Endodermal cell (in vitro differentiated cells): ENCODE measurements at regions not wholly inside any gene's neighbourhood (a gene's known extent, or its start where the extent isn't known, plus 50 kb on each side); places are given as distances from the start of the nearest gene placed in this dataset.

Source experiments
- DNase-seq: peaks from one replicate; pipeline ENCODE4 v3.0.0-alpha.2; 2017
- H3K27ac ChIP-seq: 2 replicates; pipeline ENCODE4 v1.5.1; 2013; ENCODE audit warnings: mild to moderate bottlenecking, low read depth, low read length, moderate library complexity
- H3K27me3 ChIP-seq: 2 replicates; pipeline ENCODE4 v1.6.1; 2013; ENCODE audit warnings: mild to moderate bottlenecking, low read length, moderate library complexity; ENCODE audit not compliant: insufficient read depth, control insufficient read depth, poor library complexity, severe bottlenecking
- H3K36me3 ChIP-seq: 2 replicates; pipeline ENCODE4 v1.7.0; 2013; ENCODE audit warnings: mild to moderate bottlenecking, low read length, moderate library complexity; ENCODE audit not compliant: control insufficient read depth, insufficient read depth
- H3K4me1 ChIP-seq: one replicate; pipeline ENCODE4 v1.7.0; 2013; ENCODE audit warnings: low read length; ENCODE audit not compliant: control insufficient read depth, insufficient read depth
- H3K4me3 ChIP-seq: 2 replicates; pipeline ENCODE4 v1.5.1; 2013; ENCODE audit warnings: mild to moderate bottlenecking, low read length, moderate library complexity
- H3K9ac ChIP-seq: 2 replicates; pipeline ENCODE4 v1.6.1; 2013; ENCODE audit warnings: mild to moderate bottlenecking, low read length, moderate library complexity; ENCODE audit not compliant: poor library complexity, severe bottlenecking; ENCODE audit errors: extremely low read depth
- H3K9me3 ChIP-seq: 2 replicates; pipeline ENCODE4 v1.6.1; 2013; ENCODE audit warnings: mild to moderate bottlenecking, low read length, moderate library complexity; ENCODE audit not compliant: control insufficient read depth
- H3K27ac Mint-ChIP-seq: 2 replicates; pipeline ENCODE4 v1.8.0; 2020; ENCODE audit warnings: mixed read lengths
- H3K27me3 Mint-ChIP-seq: 2 replicates; pipeline ENCODE4 v1.8.0; 2021; ENCODE audit warnings: mild to moderate bottlenecking, mixed read lengths; ENCODE audit not compliant: insufficient read depth
- H3K36me3 Mint-ChIP-seq: 2 replicates; pipeline ENCODE4 v1.8.0; 2020; ENCODE audit warnings: low read depth, mixed read lengths
- H3K4me1 Mint-ChIP-seq: 2 replicates; pipeline ENCODE4 v1.8.0; 2020; ENCODE audit warnings: mixed read lengths
- H3K4me3 Mint-ChIP-seq: 2 replicates; pipeline ENCODE4 v1.8.0; 2020; ENCODE audit warnings: mild to moderate bottlenecking, moderate library complexity, mixed read lengths
- H3K9me3 Mint-ChIP-seq: 2 replicates; pipeline ENCODE4 v1.8.0; 2020; ENCODE audit warnings: mild to moderate bottlenecking, mixed read lengths
- CTCF ChIP-seq: fragments of 200-600 bp; sonication (generic); conservative IDR thresholded peaks from 2 replicates; pipeline ENCODE4 v1.5.0; 2021; ENCODE audit warnings: antibody characterized with exemption, mild to moderate bottlenecking
- WGBS, 2 experiments: methylation state at CpG; one replicate each; pipeline versions ENCODE4 v1.1.5 to v1.1.7; 2013; ENCODE audit warnings: missing lambda C conversion rate in 2 of 2, mixed read lengths in 1 of 2; ENCODE audit not compliant: insufficient coverage in 1 of 2, insufficient read length in 1 of 2; 5-methylcytosine and 5-hydroxymethylcytosine counted together

- H3K27ac Mint-ChIP-seq = no peak overlapping the region
Observed at GRCh38 chr9:79353856-79354520, 217.8 kb upstream of the TLE4 start.

GRCh38 chr9:79357194-79357593 is 214.6 kb upstream of the TLE4 start:
- TF ChIP-seq CTCF = no peak
- Mint-ChIP-seq H3K27ac (no peak overlapping the region), H3K4me1 (peaks cover 37% of the 10 kb centered on the region), H3K9me3 (no peaks in the 10 kb centered on the region), H3K4me3 (no peak overlapping the region), H3K36me3 (no peaks in the 10 kb centered on the region), H3K27me3 (no peaks in the 10 kb centered on the region)
- peaks cover 5% of the 10 kb centered on the region for H3K9me3 ChIP-seq
- no peak overlapping the region for H3K9ac ChIP-seq
- DNase-seq = no peak
- WGBS, 2 experiments = 85 to 94% methylated on average over 5 of the region's 5 CpGs
- no peak overlapping the region for H3K4me3 ChIP-seq
- no peak overlapping the region for H3K27ac ChIP-seq
- no peaks in the 10 kb centered on the region for H3K36me3 ChIP-seq
- H3K27me3 ChIP-seq = no peaks in the 10 kb centered on the region
- H3K4me1 ChIP-seq = peaks cover 14% of the 10 kb centered on the region

More at GRCh38 chr9:79353856-79354520, 217.8 kb upstream of the TLE4 start:
- Histone ChIP-seq H3K27me3 (no peaks in the 10 kb centered on the region), H3K4me1 (no peaks in the 10 kb centered on the region), H3K4me3 (no peak overlapping the region), H3K27ac (no peak overlapping the region), H3K9ac (no peak overlapping the region), H3K36me3 (no peaks in the 10 kb centered on the region), H3K9me3 (peaks cover 5% of the 10 kb centered on the region)
- no peaks in the 10 kb centered on the region for H3K36me3 Mint-ChIP-seq
- 97 to 100% methylated on average over 1 to 2 of the region's 2 CpGs for WGBS, 2 experiments
- TF ChIP-seq CTCF = no peak
- no peak overlapping the region for H3K4me3 Mint-ChIP-seq
- H3K9me3 Mint-ChIP-seq = no peaks in the 10 kb centered on the region
- no peaks in the 10 kb centered on the region for H3K27me3 Mint-ChIP-seq
- no peak for DNase-seq
- H3K4me1 Mint-ChIP-seq = peaks cover 12% of the 10 kb centered on the region

- H3K4me3 Mint-ChIP-seq = no peak overlapping the region
- TF ChIP-seq CTCF = no peak
- Histone ChIP-seq H3K9ac (no peak overlapping the region), H3K9me3 (peaks cover 5% of the 10 kb centered on the region), H3K4me3 (no peak overlapping the region), H3K36me3 (no peaks in the 10 kb centered on the region), H3K27ac (no peak overlapping the region), H3K4me1 (peaks cover 18% of the 10 kb centered on the region), H3K27me3 (no peaks in the 10 kb centered on the region)
- no peaks in the 10 kb centered on the region for H3K9me3 Mint-ChIP-seq
- WGBS, 2 experiments = 86 to 93% methylated on average over 5 to 6 of the region's 6 CpGs
- no peaks in the 10 kb centered on the region for H3K36me3 Mint-ChIP-seq
- peaks cover 41% of the 10 kb centered on the region for H3K4me1 Mint-ChIP-seq
- H3K27ac Mint-ChIP-seq = no peak overlapping the region
- DNase-seq = no peak
- no peaks in the 10 kb centered on the region for H3K27me3 Mint-ChIP-seq
Observed at GRCh38 chr9:79357616-79358015, 214.1 kb upstream of the TLE4 start.
